H1 (cell line): ENCODE measurements at regions not wholly inside any gene's neighbourhood (a gene's known extent, or its start where the extent isn't known, plus 50 kb on each side); places are given as distances from the start of the nearest gene placed in this dataset.

Experiments used
- CEBPB ChIP-seq: IDR thresholded peaks from 2 replicates; pipeline ENCODE4 v1.6.1; 2012; ENCODE audit warnings: low read depth, low read length
- HDAC2 ChIP-seq, 2 experiments: fragments of 300-600 bp in 1 of 2; sonication (generic) in 1 of 2; IDR thresholded peaks; 2 replicates each; pipeline ENCODE4 v1.6.1; 2011 to 2012; ENCODE audit warnings: low read depth in 2 of 2, low read length in 2 of 2, mild to moderate bottlenecking in 2 of 2, moderate library complexity in 2 of 2, borderline replicate concordance in 1 of 2, inconsistent platforms in 1 of 2
- SAP30 ChIP-seq: fragments of 300-600 bp; sonication (generic); IDR thresholded peaks from 2 replicates; pipeline ENCODE4 v1.7.1; 2012; ENCODE audit warnings: low read length, moderate library complexity, mild to moderate bottlenecking, inconsistent platforms; ENCODE audit not compliant: insufficient read depth, insufficient replicate concordance
- SIRT6 ChIP-seq: IDR thresholded peaks from one replicate; pipeline ENCODE4 v1.7.1; 2012; ENCODE audit warnings: low read length, inconsistent platforms
- TF ChIP-seq, protein P1 (sequence below): IDR thresholded peaks from 2 replicates; pipeline ENCODE4 v1.6.1; 2011; ENCODE audit warnings: low read depth, mild to moderate bottlenecking, low read length; ENCODE audit not compliant: insufficient read depth

DNA sequence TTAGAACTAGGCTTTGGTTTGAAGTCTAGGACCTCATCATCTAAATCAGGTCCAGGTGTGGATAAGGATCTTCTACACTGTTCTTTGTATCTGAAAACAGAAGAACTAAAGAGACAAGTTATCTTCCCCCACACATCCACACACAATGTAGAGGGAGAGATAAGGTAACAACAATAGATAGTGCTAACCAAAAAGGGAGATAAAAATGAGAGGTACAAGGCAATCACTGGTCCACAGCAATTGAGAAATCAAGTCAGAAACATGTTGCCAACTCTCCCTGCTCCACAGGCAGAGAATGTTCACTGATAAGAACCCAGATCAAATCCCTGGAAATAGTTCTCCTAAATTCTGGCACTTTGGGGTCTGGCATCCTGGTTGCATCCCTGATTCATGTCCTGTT lies 75.8 kb upstream of the LHX8 start (continued):
- TF ChIP-seq, protein P1, sequence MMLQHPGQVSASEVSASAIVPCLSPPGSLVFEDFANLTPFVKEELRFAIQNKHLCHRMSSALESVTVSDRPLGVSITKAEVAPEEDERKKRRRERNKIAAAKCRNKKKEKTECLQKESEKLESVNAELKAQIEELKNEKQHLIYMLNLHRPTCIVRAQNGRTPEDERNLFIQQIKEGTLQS, result no peak
- TF ChIP-seq SIRT6, result no peak
- TF ChIP-seq SAP30, result no peak
- TF ChIP-seq CEBPB, result no peak
- TF ChIP-seq HDAC2 (IDR thresholded peaks at IDR 0.05; ENCODE audit: borderline replicate concordance in 1 of 2, low read depth in 2 of 2, low read length in 2 of 2), result no peak
